RCC 7860 (cell line): ENCODE measurements at regions not wholly inside any gene's neighbourhood (a gene's known extent, or its start where the extent isn't known, plus 50 kb on each side); places are given as distances from the start of the nearest gene placed in this dataset.
A peak's percentile ranks its signal among the peaks of the same experiment; 100 is the strongest.
"Not testable (repeated sequence)": the region's sequence is repeated elsewhere in the genome, so short reads cannot be mapped to it uniquely, and the experiment has no call there.

Experiments used
- DNase-seq: peaks from one replicate; pipeline ENCODE4 v3.0.0-alpha.2; 2015; ENCODE audit warnings: low spot score
- FAIRE-seq: peaks from 2 replicates; lab custom pipeline; 2012; peaks lifted over from hg19 to GRCh38; lab: Jason Lieb, UNC

DNA sequence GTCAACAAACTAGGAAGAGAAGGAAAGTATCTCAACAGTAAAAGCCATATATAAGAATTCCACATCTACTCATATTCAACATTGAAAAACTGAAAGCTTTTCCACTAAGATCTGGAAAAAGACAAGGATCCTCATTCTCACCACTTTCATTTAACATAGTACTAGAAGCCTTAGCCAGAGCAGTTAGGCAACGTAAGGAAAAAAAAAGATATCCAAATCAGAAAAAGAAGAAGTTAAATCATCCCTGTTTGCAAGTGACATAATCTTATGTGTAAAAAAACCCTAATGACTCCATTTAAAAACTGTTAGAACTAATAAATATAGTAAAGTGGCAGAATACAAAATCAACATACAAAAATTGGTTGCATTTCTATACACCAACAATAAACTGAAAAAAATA, 426.2 kb downstream of the BCAT1 start:
- no peak for FAIRE-seq
- no peak for DNase-seq

DNA sequence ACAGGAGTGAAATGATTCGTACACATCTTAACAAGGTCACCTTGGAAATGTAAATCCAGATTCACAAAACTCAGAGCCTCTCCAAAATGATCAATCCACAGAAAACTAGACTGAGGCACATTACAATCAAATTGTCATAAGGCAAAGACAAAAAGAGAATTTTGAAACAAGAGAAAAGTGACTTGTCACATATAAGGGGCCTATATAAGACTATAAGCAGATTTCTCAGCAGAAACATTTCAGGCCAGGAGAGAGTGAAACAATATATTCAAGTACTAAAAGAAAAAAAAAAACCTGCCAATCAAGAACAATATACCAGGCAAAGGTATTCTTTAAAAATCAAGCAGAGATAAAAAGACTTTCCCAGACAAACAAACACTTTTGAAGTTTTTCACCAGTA, 429.1 kb downstream of the BCAT1 start:
- DNase-seq (no peak), FAIRE-seq (no peak)

DNA sequence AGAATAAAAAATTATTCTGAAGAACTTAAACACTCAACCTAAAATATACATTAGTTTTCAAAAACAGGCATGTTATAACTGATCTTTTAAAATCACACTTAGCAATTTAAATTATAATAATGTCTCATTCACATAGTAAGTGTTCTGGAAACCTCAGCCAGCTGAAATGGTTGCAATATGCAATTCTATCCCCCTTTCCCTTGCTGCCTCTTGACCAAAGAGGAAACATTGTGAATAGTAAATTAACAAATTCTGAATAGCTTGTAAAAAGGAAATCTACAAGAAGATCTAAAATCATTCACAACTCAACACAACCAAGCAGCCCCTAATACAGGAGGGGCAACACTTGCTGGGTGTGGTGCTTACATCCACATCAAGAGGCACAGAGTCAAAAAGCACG, 431.9 kb downstream of the BCAT1 start:
- no peak for FAIRE-seq
- DNase-seq: no peak

DNA sequence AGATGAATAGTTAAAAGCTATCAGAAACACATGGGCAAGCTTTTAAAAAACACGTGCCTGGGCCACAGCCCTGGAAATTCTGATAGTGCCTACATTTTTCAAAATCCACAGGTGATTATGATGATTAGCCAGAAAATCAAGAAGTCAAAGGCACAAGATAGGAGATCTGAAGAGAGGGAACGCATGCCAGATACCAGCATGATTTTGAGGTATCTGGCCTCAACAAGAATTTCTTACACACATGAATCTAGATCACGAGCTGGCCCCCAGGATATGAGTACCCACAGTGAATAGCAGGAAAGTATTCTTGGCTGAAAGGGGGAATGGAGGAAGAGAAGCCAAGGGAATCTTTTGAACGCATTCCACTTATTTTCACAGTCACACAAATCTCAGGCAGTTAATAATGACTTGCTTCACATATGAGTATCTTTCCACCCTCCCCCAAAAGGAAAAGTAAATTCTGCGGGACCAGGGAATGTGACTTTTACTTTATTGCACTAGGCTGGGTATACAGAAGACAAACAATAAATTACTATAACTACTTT, 438.2 kb downstream of the BCAT1 start:
- FAIRE-seq (no peak), DNase-seq (no peak)

DNA sequence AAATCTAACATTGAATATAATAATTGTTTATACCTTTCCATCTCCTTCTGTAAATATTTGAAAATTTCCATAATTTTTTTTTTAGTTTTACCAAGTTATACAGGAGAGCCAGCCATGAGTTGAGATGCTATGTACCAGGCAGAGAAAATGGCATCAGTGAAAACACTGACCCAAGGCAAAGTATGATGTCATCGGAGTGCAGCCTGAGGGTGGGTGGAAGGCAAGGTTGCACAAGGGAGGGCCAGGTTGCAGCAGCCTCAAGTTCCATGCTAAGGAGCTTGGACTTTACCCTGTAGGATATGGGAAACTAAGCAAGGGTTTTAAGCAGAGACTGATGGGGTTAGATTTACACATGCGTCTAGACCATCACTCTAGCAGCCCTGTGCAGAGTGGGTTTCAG, 441.1 kb downstream of the BCAT1 start:
- no peak for FAIRE-seq

DNA sequence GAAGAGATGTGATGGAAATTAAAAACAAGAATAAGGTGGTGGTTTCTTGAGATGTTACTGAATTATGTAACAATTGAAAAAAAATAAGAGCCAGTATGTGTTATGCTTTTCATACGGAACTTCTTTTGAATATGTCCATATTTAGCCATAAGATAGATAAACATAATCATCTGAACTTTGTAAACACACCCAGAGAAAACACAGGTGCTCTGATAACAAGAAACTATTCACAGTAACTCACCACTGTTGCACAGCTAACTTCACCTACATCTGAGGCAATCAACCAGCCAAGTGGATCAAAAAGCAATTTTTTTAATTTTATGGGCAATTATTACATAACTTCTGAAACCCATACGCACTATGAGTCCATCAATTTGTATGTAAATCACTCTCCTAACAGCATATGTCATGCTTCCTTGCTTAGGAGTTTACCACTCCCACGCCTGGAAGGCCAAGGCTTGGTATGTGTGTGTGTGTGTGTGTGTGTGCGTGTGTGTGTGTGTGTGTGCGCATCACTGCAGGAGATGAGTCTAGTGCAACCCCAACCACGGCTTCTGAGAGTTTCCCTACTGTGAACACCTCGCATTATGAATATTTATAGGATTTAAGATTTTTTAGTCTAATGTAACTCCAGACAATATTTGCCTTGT, 443.4 kb downstream of the BCAT1 start:
- DNase-seq (no peak), FAIRE-seq (no peak)

More for the DNA sequence above, 441.1 kb downstream of the BCAT1 start:
- no peak for DNase-seq

DNA sequence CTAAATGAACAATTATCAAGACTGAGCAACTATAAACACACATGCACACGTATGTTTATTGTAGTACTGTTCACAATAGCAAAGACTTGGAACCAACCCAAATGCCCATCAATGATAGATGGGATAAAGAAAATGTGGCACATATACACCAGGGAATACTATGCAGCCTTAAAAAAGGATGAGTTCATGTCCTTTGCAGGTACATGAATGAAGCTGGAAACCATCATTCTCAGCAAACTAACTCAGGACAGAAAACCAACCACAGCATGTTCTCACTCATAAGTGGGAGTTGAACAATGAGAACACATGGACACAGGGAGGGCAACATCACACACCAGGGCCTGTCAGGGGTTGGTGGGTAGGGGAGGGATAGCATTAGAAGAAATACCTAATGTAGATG, 445.4 kb downstream of the BCAT1 start:
- not testable (repeated sequence) for FAIRE-seq, DNase-seq

DNA sequence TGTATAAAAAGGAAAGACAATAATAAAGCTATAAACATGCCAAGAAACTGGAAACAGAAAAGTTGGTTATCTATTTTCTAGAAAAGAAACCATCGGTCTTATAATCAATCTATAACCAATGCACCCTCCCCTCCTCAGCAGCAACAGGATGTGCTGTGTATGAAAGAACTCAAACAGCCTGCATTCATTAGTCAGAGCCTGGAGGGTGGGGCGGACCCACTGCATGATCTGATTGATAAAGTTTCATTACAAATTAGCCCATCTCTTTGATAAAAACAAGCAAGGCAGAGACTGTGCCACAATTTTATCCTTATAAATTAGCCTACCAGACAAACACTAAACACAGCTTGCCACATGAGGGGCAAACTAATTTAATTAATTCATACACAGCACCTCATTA, 448.1 kb downstream of the BCAT1 start:
- FAIRE-seq (no peak), DNase-seq (no peak)

DNA sequence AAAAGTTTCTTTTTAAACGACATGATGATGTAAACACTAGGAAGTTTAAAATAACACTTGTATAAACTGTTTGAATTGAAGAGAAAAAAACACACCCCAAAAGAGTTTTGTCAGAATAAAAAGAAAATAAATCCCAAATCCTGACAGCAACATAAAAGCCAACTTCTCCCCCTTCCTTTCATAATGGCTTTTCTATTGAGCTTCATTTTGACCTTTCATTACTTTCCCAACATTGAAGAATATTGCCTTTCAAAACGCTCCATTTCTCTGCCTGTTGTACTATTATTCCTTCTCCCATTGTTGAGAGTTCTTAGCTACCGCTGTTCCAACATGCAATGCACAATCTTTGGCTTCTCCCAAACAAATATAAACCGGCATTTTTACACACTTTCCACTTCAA, 448.5 kb downstream of the BCAT1 start:
- DNase-seq: no peak

DNA sequence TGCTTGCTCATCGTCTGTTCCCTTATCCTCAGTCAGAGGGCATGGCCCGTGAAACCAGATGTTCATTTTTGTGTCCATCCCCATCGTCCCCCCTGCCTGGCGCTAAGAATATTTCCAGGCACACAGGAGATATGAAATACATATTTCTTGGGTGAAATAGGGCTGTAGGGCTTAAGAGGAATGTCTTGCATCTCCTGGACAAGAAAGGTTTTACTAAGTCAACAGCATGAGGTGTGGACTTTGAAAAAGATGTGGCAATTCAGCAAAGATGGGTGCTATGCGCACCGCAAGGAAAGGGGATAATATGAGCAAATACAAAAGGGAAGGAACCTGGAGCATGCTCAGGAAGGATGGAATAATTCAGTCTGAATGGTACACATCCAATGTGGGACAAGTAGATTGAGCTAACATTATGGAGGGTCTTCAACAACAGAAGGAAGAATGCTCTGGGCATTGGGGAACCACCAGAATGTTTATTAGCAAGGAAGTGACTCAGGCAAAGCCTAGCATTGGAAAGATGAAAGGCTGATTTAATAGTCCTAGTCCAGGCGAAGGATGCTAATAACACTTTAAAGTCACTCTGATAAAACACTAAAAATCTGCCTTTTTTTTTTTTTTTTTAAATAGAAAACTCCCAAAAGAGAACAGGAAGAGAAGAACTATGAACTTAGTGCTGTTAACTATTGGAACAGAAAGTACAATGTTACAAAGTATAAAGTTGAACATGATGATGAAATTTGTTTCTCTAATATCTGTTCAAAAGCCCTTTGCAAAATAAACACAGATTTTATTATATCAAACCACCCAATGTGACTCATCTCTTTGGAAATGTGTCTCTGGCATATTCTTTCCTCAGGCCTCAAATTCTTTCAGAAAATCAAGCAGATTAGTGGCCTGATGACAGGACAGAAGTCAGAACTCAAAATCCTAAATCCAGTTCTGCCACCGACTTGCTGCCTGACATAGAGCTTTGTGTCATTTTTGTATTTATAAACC, 449.5 kb downstream of the BCAT1 start:
- DNase-seq (peak; percentile 40), FAIRE-seq (peak; percentile 74)

More for the DNA sequence above, 448.5 kb downstream of the BCAT1 start:
- no peak for FAIRE-seq

DNA sequence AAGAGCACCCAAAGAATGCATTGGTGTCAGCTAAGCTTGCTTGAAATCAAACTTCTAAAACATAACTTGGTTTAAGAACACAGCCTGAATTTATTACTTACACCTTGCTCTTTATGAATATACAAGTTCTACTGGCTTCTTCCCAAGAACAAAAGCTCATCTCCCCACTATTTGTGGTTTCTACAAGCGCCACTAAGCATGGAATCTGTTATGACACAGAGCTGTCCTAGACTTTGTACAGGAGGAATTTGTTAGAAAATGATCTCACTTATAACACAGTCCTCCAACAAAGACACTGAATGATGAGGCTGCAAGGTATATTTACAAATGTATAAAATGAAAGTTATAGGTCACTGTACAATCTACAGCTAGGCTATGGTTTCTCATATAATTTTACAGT, 452.1 kb downstream of the BCAT1 start:
- FAIRE-seq (peak; percentile 96), DNase-seq (peak; percentile 87)

DNA sequence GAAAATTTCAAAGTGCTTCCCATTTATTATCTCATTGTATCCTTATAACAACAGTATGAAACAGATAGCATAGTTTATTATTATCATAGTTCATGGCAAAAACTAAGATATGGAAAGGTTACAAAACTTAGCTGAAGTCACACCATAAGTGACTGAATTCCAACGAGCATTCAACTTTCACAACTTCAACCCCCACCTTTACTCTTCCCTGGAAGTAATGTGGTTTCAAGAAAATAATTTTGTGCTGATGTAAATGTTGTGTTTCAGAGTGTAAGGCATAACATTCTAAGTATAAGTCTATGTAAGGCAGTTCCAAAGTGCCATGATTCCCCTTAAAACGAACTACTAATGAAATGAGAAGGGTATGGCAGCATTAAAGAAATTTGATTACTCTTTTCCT, 454.5 kb downstream of the BCAT1 start:
- DNase-seq: peak; percentile 53
- FAIRE-seq: peak; percentile 84

DNA sequence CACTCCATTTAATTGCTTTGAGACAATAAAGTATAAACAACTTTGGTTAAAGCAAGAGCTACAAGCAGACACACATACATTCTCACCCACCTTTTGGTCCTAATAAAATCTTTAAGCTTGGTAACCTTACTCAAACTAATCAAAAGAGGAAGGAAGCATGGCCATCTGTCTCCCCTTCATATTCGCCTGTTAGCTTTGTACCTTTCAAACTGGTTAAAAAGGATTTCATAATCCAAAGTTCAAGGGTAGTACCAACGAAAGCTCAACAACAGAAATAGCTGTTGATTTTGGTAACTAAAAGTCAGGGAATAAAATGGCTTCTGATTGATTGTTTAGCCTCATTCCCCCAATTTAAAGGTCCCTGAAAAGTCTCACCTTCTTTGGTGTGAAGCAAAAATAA, 456.9 kb downstream of the BCAT1 start:
- FAIRE-seq (no peak), DNase-seq (no peak)

DNA sequence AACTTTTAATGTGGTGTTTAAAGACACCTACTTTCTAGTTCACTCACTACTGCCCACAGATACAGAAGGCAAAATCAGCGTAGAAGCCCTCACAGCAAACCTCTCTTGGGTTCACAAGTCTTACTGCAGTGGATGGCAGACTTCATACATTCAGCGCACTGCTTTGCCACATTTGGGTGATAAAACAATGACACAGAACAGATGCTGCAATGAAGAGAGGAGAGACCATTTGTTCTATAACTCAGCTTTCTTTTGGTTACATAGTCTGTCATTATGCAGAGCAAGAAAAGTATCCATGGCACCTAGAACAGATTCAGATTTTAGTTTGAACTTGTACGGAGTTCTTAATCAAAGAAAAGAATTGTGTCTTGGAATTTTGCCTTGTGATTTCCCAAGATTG, 459.0 kb downstream of the BCAT1 start:
- FAIRE-seq (no peak), DNase-seq (no peak)

DNA sequence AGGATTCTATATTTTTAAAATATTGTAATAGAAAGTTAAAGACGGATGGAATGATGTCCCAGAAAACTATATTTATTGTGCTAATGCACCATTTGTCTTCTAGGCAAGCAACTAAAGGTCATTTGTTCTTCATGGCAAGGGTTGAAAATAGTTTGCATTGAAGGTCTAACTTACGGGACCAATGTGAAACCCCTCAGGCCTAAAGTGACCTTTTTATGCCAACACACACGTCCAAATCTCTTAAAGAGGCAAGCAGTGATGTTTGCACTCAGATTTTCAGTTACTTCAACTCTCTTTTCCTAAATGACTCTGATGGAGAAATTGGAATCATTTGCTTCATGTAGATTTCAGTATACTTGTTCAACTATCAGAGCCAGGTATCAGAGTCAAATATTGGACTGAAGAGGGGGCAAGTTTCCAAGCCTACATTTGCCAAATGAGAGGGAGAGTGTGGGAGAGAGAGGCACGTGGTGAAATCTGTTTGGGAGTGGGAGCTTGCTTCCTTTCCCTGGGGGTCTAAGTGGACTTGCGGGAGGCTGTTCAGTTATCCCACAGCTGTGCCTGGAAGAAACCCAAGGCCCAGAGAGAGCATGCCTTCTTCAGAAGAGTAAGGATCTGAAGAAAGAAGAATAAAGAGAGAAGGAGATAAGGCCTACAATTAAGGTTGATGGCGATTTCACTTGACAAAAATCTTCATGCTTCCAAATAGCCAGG, 459.8 kb downstream of the BCAT1 start:
- no peak for FAIRE-seq
- DNase-seq: no peak

DNA sequence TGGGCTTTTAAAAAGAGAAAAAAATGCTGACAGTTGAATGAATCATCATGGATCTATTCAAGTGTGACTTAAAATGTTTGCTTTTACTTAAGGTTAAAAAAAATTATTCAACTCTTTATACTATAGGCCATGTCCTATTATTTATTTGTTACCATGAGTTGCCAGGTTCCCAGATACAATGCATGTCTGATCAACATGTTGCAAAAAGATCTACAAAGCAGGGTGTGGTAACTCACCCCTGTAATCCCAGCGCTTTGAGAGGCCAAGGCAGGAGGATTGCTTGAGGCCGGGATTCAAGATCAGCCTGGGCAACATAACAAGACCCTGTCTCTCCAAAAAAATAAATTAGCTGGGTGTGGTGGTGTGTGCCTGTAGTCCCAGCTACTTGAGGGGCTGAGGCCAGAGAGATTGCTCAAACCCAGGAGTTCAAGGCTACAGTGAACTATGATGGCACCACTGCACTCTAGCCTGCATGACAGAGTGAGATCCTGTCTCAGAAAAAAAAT, 460.8 kb downstream of the BCAT1 start:
- DNase-seq: peak; percentile 90
- peak; percentile 94 for FAIRE-seq

DNA sequence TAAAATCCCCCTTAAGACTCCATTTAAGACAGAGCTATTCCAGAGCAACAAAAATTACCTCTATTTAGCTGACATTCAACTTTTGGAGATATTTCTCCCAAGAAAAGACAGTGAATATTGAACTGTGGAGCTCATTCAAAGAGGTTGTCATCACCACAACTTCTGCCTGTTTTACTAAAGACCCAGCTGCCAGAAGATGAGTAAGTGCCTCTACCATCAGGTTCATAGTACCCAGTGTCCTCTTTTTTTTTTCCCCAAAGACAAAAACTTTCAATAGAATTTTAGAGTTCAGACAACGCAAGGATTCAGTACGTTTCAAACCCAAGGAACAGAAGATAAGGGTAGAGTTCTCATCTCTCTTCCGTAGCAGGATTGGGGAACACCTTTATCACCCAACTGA, 461.3 kb downstream of the BCAT1 start:
- no peak for FAIRE-seq
- DNase-seq: peak; percentile 70

DNA sequence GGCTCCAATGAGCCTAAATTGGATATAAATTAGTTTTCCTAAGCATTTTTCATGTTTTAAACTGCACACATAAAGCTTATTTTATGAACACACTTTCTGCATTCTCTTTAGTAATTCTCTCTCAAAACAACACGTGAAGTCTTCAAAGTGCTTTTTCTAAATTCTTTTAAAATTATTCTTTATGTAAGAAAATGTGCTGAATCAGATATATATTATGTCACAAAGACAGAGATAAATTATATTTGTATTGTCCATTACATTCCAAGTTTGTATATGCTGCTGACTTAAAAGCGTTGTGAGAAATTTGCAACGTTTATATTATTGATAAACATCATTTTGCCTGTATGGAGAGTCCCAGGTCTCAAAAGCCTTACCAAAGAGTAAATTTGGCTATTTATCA, 465.2 kb downstream of the BCAT1 start:
- FAIRE-seq (no peak), DNase-seq (no peak)

DNA sequence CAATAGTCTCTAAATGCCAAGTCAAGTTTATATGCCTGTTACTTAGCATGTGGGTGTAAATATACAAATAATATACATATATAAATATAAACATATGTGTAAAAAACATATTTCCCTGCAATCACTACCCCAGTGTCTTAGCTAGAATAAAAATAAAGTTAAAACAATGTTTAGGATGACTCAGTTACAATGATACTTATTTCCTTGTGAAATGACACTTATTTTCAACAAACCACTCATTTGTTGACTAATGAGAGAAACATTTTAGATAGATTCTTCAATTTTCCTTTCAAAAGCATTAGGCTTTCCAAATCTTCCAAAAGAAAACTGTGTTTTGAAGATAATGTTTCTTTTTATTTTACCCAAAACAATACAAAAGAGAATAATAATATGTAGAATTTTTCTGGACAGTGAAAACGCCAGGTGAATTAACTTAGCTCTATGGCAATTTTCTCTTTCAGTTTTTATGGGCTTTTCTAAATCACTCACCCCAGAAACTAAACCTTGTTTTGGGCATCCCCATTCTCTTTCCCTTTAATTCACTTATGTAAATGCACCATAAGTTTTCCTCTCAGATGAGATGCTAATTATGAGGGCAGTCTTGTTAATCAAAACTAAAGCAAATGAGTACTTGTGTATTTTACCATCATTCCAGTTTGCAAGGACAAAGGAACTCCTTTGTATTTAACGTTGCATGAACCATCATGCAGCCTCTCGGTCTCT, 465.9 kb downstream of the BCAT1 start:
- DNase-seq (no peak), FAIRE-seq (no peak)

DNA sequence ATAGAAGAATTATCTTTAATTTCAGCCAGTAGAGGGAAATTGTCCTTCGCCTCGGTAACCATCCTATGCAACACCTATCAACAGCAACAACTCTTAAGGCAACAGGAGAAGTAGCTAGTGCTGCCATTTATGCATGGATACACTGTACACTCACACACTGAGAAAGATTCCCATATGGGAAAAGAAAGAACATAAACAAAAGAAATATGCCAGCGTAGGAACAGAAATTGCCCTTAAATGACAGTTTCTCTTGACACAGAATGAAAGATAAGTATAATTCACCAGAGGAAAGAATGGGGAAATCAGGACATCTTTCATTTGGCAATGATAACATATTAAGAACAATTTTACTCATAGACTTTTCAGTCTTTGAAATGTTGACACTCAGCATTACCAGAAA, 466.9 kb downstream of the BCAT1 start:
- no peak for FAIRE-seq
- DNase-seq: no peak
